GM19463 (cell line): ENCODE measurements at regions not wholly inside any gene's neighbourhood (a gene's known extent, or its start where the extent isn't known, plus 50 kb on each side); places are given as distances from the start of the nearest gene placed in this dataset.

ENCODE experiments used
- ATAC-seq: cut with Tn5 transposase; IDR thresholded peaks from one replicate; pipeline ENCODE4 v1.9.1; 2021; ENCODE audit warnings: mild to moderate bottlenecking, moderate library complexity; ENCODE audit not compliant: unreplicated experiment

- ATAC-seq, result no peak
Observed at GRCh38 chr5:74956278-74956677, 90.1 kb upstream of the FAM169A start.

- ATAC-seq, result no peak
Observed at GRCh38 chr5:74954919-74955318, 88.7 kb upstream of the FAM169A start.

- ATAC-seq, result no peak
Observed at GRCh38 chr5:74953937-74954720, 87.9 kb upstream of the FAM169A start.

- no peak for ATAC-seq
Observed at GRCh38 chr5:74953554-74953936, 87.4 kb upstream of the FAM169A start.

GRCh38 chr5:74952406-74952805 is 86.2 kb upstream of the FAM169A start:
- ATAC-seq, result no peak

GRCh38 chr5:74951865-74952264 is 85.7 kb upstream of the FAM169A start:
- no peak for ATAC-seq

- ATAC-seq, result no peak
Observed at GRCh38 chr5:74950836-74951515, 84.8 kb upstream of the FAM169A start.

GRCh38 chr5:74949976-74950375 is 83.8 kb upstream of the FAM169A start:
- ATAC-seq, result no peak

GRCh38 chr5:74948031-74948546 is 81.9 kb upstream of the FAM169A start:
- ATAC-seq, result no peak

GRCh38 chr5:74946471-74946870 is 80.3 kb upstream of the FAM169A start:
- ATAC-seq, result no peak

- peak; percentile 87 for ATAC-seq
Observed at GRCh38 chr5:74945561-74946165, 79.5 kb upstream of the FAM169A start.

GRCh38 chr5:74943905-74944304 is 77.7 kb upstream of the FAM169A start:
- no peak for ATAC-seq

- no peak for ATAC-seq
Observed at GRCh38 chr5:74942622-74943286, 76.6 kb upstream of the FAM169A start.

- no peak for ATAC-seq
Observed at GRCh38 chr5:74940782-74941353, 74.7 kb upstream of the FAM169A start.

- no peak for ATAC-seq
Observed at GRCh38 chr5:74938250-74938933, 72.2 kb upstream of the FAM169A start.

GRCh38 chr5:74935752-74936091 is 69.5 kb upstream of the FAM169A start:
- ATAC-seq, result no peak

- ATAC-seq, result no peak
Observed at GRCh38 chr5:74934949-74935751, 69.0 kb upstream of the FAM169A start.

- ATAC-seq, result no peak
Observed at GRCh38 chr5:74927336-74927735, 61.1 kb upstream of the FAM169A start.

- no peak for ATAC-seq
Observed at GRCh38 chr5:74919487-74919886, 53.3 kb upstream of the FAM169A start.

- ATAC-seq, result no peak
Observed at GRCh38 chr5:74919041-74919440, 52.9 kb upstream of the FAM169A start.
